ENCODE measurements at regions not wholly inside any gene's neighbourhood (a gene's known extent, or its start where the extent isn't known, plus 50 kb on each side); places are given as distances from the start of the nearest gene placed in this dataset.

DNA sequence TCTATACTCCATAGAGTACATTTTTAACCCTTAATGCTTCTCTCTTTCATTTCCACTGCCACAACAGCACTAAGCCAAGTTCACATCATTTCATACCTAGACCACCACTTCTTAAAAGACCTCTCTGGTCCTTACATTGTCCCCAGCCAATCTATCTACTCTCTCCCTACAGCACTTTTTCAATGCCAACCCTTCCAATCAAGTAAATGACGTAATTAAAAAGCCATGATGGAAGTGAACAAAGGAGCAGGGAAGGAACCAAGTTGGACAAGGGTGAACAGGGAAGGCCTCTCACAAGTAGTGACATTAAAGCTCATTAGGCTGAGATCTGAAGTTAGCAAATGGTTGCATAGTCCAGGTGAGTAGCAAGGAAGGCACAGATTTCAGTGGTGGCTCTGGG is 195.1 kb upstream of the CCDC150 start:
- Histone ChIP-seq H2AFZ (ENCODE audit: low read depth, low read length) (no peak overlapping the region), H4K20me1 (replicated peaks; ENCODE audit: control insufficient read depth, extremely low read depth, insufficient read depth, low read length) (no peaks in the 10 kb centered on the region), H3K27me3 (ENCODE audit: control insufficient read depth in 2 of 2, insufficient read depth in 2 of 2, low read length in 2 of 2) (no peaks in the 10 kb centered on the region), H3K36me3 (ENCODE audit: control insufficient read depth in 2 of 2, extremely low read depth in 1 of 2, insufficient read depth in 2 of 2, low read length in 2 of 2) (no peaks in the 10 kb centered on the region), H3K4me1 (ENCODE audit: control insufficient read depth, extremely low read depth, insufficient read depth, low read length) (no peaks in the 10 kb centered on the region), H3K4me2 (ENCODE audit: insufficient read depth, low read length) (no peak overlapping the region), H3K4me3 (replicated peaks in 1 of 3; ENCODE audit: insufficient read depth in 1 of 3, low read depth in 1 of 3, low read length in 3 of 3) (no peak overlapping the region), H3K9me1 (replicated peaks; ENCODE audit: control insufficient read depth, extremely low read depth, insufficient read depth, low read length) (no peaks in the 10 kb centered on the region), H3K9ac (replicated peaks; ENCODE audit: extremely low read depth, insufficient read depth, low read length) (no peak overlapping the region), H3K27ac (ENCODE audit: insufficient read depth, low read depth, low read length) (no peak overlapping the region), H3K9me3 (replicated peaks; ENCODE audit: control insufficient read depth, insufficient read depth, low read length) (no peaks in the 10 kb centered on the region), H3K79me2 (ENCODE audit: control insufficient read depth, insufficient read depth, low read length) (no peaks in the 10 kb centered on the region)
- dilution Hi-C loops (cut with MboI; ENCODE audit: extremely low pct_ligation_motif_present, low sequenced_read_pairs) = no loop called here
- DNase-seq (ENCODE audit: low read depth, low spot score) (no peak), FAIRE-seq (no peak)
- intact Hi-C loops (cut with micrococcal nuclease) = no loop called here
- ChIA-PET POLR2A (no interaction called here), CTCF (interaction anchor here (1.2 to 2.3 kb wide), 2 partner anchors 10 to 366 kb away, joined by 4 to 6 read pairs; no protein-coding TSS in a partner anchor)
- no peak for TF ChIP-seq POLR2AphosphoS5 (IDR thresholded peaks at IDR 0.05; ENCODE audit: insufficient read depth, low read depth, low read length)
- TF ChIP-seq, protein P1, sequence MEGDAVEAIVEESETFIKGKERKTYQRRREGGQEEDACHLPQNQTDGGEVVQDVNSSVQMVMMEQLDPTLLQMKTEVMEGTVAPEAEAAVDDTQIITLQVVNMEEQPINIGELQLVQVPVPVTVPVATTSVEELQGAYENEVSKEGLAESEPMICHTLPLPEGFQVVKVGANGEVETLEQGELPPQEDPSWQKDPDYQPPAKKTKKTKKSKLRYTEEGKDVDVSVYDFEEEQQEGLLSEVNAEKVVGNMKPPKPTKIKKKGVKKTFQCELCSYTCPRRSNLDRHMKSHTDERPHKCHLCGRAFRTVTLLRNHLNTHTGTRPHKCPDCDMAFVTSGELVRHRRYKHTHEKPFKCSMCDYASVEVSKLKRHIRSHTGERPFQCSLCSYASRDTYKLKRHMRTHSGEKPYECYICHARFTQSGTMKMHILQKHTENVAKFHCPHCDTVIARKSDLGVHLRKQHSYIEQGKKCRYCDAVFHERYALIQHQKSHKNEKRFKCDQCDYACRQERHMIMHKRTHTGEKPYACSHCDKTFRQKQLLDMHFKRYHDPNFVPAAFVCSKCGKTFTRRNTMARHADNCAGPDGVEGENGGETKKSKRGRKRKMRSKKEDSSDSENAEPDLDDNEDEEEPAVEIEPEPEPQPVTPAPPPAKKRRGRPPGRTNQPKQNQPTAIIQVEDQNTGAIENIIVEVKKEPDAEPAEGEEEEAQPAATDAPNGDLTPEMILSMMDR (IDR thresholded peaks at IDR 0.05; ENCODE audit: extremely low read depth in 1 of 2, insufficient read depth in 1 of 2, low read depth in 1 of 2, low read length in 2 of 2) = no peak
- no peak for TF ChIP-seq EZH2 (IDR thresholded peaks at IDR 0.05; ENCODE audit: borderline replicate concordance, low read depth, low read length, severe bottlenecking)
- no peak for TF ChIP-seq MYC (IDR thresholded peaks at IDR 0.05; ENCODE audit: low read depth, low read length)
- TF ChIP-seq, protein P2, sequence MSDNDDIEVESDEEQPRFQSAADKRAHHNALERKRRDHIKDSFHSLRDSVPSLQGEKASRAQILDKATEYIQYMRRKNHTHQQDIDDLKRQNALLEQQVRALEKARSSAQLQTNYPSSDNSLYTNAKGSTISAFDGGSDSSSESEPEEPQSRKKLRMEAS (IDR thresholded peaks at IDR 0.05; ENCODE audit: insufficient read depth, insufficient read length) = no peak
- no peak for TF ChIP-seq FOS (IDR thresholded peaks at IDR 0.05; ENCODE audit: borderline replicate concordance, insufficient read depth, low read length)
- TF ChIP-seq GATA2 (IDR thresholded peaks at IDR 0.05; ENCODE audit: insufficient read depth, insufficient read length, low read depth, low read length) = no peak
- no peak for TF ChIP-seq JUN (IDR thresholded peaks at IDR 0.05; ENCODE audit: borderline replicate concordance, insufficient read depth, insufficient read length, low read depth)
- no peak for TF ChIP-seq POLR2A (IDR thresholded peaks at IDR 0.05; ENCODE audit: low read depth, low read length)
- BruUV-seq (replicated peaks) = no TSS peak

Measured in endothelial cell of umbilical vein (primary cell).